HG02938 (cell line): ENCODE measurements at regions not wholly inside any gene's neighbourhood (a gene's known extent, or its start where the extent isn't known, plus 50 kb on each side); places are given as distances from the start of the nearest gene placed in this dataset.

Experiments used
- ATAC-seq: cut with Tn5 transposase; IDR thresholded peaks from one replicate; pipeline ENCODE4 v1.9.1; 2021; ENCODE audit warnings: mild to moderate bottlenecking, moderate library complexity; ENCODE audit not compliant: unreplicated experiment

DNA sequence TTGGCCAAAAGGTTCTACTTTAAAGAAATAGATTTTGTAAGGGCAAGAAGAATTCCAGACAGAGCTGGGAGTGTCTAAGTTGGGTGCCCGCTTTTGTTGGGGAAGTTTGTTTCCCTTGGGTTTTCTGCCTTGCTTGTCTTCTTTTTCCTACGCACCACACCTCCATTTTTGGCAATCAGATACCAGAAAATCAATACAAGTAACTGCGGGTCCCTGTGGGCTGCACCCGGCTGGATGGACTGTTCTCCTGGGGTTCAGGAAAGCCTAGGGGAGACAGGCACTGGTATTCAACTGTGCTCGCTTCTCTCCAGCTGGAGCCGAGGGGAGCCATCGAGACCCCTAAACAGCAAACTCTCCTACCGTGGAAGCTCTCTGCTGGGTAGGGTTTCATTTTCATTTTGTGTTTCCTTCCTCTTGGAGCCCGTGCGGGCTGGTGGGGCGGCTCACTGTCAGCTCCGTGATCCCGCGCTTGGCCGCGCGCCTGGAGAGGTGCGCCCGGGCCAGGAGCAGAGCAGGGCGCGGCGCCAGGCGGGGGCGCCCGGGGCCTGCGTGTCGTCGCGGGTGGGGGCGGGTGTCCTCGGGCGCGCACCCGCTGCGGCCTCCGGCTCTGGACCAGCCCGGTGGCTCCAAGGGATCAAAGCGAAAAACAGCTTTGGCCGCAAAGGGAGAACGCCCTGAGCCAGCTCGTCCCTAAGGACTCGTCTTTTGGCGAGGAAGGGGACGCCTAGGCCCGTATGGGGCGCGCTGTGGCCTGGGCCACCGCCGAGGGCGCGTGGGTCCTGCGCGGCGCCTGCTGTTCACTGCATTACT, 347.2 kb downstream of the ZNF536 start:
- ATAC-seq = no peak

DNA sequence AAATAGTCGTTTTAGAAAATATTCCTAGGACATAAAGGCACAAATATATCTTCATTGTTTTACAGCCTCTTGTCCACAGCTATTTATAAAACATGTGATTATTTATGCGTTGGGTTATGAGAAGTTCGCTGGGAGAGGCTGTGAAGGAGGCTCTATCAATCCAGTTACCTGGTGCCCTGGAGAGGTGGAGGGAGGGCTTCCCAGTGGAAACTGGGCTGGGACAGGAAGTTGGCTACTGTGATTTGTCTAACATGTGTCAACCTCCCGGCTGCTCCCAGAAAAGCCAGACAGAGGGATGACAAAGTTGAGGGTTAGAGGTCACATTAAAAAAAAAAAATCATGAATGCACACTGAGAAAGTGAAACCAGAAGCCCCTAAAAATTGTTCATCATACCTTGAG, 346.5 kb downstream of the ZNF536 start:
- ATAC-seq = no peak

DNA sequence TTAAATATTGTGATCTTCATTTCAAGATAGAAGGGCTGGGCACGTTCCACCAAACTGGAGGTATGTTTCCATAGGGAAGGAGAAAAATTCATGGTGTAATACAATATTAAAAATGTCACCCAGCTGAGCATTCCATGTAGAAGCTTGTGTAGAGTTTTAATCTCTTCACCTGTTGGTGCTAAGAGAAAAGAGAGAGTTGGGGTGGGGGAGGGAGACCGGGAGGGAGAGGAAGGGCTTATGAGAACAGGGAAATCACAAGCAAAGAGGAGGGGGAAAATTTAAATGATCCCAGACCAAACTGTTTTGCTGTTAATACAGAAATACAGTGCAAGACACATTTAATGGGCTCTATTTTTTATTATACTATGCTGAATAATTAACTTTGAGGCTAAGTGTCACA, 345.8 kb downstream of the ZNF536 start:
- ATAC-seq = no peak

DNA sequence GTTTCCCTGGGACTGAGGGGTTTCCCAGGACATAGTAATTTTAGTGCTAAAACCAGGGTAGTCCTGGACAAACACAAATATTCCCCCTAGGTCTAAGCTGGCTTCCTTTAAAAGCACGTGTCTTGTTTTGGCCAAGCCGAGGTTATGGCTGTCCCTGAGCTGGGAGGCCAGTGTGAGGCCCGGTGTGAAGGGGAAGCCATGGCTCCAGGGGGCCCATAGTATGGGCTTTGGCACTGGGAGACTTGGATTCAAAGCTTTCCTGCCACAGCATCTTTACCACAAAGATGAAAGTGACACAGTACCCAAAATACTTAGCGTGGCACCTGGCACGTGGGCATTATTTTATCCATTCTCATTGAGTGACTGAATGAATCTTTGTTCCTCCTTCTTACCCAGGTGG, 345.2 kb downstream of the ZNF536 start:
- no peak for ATAC-seq

DNA sequence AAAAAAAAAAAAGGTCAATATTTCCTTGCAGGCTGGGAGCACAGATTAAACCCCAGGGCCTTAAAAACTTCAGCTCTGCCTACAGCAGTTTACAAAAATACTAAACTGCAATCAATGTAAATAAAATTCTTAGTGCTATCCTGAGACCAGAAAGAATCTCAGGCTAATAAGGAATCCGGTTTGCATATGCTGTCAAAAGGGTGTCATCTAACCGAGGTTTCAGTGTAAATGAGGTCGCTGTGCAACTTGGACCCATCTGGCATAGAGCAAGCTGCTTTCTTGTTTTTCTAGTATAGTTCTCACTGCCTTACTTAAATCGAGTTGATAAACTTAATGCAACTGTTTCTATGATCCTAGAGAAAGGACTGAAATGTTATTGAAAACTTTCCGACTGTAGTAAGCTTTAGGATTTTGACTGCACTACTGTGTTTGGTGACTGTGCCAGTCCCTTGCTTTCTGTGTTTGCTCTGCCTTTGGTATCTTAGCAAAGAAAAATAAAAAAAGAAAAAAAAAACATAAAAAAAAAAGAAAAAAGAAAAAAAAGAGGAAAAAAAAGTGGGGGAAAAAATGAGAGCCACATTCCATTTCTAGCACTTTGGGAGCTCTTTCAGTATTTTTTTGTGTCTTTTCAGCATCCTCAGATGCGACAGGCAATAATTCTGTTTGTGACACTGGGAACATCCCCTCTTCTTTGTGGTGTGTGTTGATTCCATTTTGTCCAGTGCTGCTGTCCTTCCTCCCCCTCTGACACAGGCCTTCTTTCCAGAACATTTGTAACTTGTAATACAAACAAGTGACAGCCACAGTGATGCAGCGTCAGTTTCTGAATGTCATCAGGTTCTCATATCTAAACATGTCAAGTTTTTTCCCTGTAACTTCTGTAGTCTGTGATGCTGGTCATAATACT, 340.5 kb downstream of the ZNF536 start:
- no peak for ATAC-seq

DNA sequence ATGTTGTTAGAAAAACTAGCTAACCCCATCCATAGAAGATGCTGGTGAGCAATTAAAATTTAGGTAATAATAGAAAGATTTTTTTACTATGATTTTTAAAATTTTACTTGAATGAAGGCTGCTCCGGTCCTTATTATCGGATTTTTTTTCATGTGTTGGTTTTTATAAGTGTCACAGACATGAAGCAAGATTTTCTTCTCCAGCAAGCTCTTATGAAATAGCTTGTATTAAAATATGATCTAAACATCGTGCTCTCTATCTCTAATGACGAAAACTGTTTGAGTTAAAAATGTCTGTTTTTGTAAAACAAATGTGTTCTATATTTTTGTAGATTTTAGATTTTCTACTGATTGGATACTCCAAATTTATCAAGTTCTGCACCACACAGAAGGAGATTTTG, 339.6 kb downstream of the ZNF536 start:
- ATAC-seq = no peak

DNA sequence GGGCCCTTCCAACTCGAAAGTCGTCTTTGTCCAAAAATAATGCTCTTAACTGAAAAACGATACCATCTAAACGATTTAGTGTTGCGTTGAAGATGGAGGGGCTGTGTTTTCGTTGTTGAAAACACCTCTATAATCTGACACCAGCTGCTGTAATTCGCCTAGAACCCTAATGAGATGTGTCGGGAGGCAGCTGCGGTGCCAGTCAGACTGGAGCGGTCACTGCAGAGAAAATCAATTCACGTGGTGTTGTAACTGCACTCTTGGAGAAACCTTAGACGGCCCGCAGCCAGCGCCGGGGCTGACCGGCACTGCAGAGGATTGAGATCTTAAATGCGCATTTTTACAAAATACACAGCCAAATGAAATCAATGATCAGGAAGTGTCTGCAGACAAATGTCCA, 339.1 kb downstream of the ZNF536 start:
- no peak for ATAC-seq

DNA sequence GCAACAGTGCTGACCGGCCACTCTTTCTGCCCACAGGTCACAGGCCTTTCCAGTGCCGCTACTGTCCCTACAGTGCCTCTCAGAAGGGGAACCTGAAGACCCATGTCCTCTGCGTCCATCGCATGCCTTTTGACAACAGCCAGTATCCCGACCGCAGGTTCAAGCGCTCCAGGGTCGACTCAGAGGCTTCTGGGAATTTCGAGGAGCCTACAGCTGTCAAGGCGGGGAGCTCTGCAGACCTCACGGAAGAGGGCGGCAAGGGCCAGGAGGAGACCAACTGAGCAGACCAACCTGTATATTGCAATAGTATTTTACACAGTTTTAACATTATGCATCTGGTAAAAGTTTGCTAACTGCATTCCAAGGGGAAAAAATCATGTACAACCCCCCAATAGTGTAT, 338.5 kb downstream of the ZNF536 start:
- no peak for ATAC-seq

DNA sequence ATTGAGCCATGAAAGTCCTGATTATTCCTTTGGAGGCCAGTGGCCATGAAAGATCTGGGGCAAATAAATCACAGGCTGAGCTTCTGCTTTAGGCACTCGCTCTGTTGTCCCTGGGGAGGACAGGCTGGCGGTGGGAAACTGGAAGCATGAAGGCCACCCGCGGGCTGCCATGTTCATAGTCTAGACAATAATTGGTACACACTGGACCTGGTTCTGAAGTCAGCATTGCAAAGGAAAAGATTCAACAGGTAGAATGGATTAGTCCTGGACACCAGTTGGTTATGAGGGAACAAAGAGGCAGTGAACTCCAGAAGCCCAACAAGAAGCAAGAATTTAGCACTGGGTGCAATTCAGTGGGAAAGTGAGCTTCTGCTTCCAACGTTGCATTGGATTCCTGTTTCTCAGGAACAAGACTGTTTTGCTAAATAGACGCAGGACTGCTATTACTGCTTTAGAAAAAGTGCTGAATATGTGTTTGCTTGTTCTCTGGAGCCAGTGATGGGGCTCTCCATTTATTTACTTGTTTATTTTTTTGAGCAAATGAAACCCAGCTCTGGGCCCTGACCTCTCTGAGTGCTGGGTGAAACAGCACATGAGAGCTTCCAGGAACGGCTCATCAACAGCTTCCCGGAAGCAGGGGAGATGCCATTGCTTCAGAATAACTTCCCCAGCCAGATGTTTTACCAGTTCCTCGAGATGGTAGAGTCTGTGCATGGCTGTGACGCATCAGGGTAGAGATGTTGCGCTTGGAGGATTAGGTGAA, 336.4 kb downstream of the ZNF536 start:
- no peak for ATAC-seq

DNA sequence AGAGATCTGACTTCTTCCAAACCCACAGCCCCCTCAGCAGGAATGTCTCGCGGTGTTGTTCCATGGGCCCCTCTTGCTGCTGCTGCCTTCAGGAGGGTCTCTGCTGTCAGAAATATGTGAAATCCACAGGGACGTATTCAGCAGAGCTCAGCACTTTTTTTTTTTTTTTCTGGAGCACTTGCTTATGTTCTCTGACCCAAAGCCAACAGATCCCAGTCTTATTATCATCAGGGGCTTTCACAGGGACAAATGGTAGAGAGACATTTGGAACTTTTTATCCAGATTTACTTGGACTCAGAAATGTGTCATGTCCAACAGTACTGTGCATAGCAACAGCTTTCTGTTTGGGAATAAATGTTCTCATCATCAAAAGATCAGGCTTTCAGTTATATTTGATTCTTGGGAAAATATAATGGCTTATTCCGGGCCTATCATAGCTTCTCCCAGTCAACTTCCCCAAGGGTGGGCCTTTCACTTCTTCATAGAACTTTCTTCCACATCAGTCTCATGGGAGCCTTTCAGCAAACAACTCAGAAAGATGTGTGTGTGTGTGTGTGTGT, 332.7 kb downstream of the ZNF536 start:
- ATAC-seq = no peak

DNA sequence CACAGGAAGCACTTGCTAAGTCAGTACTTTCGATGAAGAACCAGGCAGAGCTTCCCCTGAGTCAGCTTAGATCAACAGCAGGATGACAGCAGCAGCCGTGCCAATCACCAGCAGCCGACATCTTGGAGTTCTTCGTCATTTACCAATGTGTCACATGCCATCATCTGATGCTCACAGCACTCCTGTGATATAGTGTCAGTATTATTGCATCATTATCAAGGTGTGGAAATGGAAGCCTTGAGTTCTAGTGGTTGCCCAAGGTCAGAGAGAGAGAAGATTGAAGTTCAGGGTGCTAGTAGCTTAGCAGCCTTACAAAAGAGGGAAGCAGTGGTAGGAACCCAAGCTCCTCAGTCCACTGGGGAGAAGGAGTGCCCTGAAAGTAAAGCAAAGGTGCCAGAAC, 331.5 kb downstream of the ZNF536 start:
- ATAC-seq = no peak

DNA sequence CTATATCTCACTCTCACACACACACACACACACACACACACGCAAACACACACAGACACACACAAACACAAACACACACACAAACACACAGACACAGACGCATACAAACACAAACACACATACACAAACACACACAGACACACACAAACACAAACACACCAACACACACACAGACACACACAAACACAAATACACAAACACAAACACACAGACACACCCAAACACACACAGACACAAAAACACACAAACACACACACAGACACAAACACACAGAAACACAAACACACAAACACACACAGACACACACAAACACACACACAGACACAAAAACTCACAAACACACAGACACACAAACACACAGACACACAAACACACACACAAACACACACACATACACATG, 329.0 kb downstream of the ZNF536 start:
- no peak for ATAC-seq

DNA sequence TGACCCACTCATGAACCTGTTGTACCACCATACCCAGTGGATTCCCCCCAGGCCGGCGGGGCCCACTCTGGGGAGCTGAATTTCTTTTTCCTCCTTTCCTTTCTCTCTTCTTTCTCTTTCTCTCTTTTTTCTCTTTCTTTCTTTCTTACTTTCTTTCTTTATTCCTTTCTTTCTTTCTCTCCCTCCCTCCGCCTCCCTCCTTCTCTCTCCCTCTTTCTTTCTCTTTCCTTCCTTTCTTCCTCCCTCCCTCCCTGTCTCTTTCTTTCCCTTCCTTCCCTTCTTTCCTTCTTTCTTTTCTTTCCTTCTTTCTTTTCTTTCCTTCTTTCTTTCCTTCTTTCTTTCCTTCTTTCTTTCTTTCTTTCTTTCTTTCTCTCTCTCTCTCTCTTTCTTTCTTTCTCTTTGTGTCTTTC, 327.7 kb downstream of the ZNF536 start:
- no peak for ATAC-seq

DNA sequence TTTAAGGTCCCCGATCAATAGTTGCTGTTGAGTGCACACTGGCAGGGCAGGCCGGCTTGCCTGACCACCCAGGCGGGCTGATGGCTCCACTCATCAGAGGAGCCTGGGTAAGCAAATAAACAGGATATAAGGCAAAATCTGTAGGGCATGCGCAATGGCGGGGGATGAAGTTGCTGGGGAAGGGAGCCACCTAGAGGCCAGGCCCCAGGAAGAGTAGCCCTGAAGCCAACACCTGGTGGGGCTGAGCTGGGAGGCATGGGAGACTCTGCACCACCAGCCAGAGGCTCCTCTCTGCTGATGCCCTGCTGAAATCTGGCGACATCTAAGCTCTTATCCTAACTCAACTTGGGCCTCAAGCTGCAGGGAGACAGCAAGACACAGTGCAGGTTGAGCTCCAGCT, 324.3 kb downstream of the ZNF536 start:
- ATAC-seq = no peak

DNA sequence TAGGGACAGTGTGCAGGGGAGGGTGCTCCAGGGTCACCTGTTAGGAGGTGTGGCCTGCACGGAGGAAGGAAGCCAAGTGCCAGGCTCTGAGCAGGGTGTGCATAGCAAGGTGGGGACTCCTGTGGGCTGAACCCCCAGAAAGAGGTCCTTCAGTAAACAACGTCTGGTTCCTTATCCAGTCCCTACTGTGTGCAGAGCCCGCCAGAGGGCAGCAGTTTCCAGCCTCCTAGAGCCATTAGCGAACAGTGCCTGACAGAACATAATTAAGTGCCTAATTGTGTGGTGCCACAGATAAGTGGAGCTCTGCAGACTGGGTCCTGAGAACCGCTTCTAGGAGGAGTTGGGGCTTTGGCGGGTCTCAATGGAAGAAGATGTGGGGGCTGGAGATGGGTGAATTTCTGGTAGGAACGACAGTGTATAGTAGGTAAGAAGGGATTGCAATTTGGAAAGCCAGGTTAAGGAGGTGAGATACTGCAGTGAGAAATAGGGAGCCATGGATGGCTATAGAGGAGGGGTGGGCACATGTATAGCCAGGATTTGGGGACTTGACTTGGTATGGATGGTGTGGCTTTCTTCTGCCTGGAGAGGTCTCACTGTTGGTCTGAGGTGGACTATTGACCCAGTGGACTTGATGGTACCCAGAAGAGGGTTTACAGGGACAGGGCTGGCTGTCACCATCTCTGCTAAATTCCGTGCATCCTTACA, 323.1 kb downstream of the ZNF536 start:
- no peak for ATAC-seq

DNA sequence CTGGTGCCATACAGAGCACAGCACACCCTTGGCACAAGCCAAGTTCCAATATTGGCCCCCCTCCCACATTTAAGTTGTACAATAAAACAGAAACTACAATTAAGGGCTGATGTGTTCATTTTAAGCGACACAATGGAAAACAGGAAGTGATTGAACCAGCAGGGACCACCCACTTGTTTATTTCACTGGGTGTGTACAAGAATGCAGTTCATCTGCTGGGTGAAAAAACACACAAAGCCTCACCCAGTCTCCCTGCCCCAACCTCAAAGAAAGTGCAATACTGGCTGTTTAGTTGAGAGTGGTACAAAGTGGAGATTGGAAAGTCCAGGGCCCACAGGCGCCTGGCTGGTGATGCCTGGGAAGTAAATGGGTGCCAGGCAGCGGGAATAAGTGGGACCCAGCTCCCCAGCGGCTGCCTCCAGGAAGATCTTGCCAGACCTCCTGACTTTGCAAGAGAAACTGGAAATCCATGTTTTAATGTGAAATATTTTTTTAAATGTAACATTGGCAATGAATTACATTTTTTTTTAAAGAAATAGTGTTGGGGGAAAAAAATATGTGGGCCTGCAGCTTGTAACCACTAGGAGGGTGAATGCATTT, 322.1 kb downstream of the ZNF536 start:
- no peak for ATAC-seq

DNA sequence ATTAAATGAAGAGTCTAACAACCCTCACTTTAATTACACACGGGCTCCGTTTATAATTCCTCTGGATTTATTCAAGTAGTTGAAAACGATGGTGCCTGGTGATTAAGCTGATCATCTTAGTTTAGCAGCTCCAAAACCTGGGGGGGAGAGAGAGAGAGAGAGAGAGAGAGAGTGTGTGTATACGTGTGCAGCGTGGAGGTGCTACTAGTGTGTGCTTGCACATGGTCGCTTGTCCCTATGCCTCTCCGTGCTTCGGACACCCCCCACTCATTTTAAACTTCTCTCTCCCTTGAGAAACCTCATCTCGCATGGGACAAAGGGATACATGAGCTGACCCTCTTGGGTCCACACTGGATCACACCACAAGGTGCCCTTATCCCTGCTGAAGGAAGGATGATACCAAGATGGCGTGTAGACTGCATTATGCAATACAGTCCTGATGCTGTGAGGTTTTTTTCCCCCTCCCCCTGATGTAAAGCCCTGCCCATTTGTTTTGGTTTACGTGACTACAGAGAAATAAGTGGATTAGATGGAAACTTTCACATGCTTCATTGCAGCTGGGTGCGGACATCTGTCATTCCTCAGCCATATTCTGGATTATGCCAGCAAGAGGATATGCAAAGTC, 320.8 kb downstream of the ZNF536 start:
- no peak for ATAC-seq

DNA sequence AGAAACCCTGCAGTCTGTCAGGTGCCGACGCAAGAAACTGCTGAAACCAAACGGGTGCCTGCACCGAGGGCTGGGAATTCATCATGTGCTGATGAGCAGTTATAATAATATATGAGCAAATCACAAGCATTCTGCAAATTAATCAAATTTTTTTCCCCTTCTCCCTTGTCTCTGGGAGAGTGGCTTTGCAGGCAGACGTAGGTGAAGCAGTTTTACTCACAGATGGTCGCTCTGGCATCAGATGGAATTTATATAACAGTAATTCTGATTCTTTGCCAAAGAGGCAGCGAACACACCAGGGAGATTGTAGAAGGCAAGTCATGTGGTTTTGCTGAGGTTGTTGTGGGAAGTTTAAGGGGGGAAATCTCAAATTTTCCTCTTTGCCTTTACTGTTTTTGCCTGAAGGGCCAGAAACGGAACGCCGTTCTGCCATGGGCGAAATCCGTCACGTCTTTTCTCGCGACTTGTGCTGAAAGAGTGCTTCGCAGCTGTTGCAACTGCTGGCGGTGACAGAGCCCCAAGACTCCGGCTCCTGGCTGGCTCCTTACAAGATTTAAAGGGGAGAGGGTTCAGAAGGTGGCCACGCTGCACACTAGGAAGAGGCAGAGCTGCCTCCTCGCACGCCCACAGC, 320.1 kb downstream of the ZNF536 start:
- ATAC-seq = no peak

DNA sequence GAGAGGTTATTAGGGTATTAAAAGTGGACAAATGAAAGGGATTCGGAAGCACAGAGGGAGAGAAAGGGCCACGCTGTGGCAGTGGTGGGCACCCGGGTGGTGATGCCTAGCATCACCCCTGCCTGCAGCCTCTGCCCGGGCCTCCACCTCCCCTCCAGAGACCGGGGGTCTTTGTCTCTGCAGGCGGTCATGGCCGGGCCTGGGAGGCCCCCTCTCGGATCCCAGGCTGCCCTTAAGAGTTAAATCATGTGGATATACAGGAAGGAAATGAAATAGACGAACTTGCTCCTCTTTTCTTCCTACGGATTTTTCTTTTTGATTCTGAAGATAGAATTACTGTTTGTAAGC, 319.6 kb downstream of the ZNF536 start:
- no peak for ATAC-seq
